Erythroblast (primary cell): ENCODE measurements at regions not wholly inside any gene's neighbourhood (a gene's known extent, or its start where the extent isn't known, plus 50 kb on each side); places are given as distances from the start of the nearest gene placed in this dataset.

Experiments used
- GATA1 ChIP-seq: IDR thresholded peaks from 2 replicates; pipeline ENCODE4 v1.6.1; 2011; ENCODE audit warnings: low read depth, mild to moderate bottlenecking, control low read depth, low read length, moderate library complexity
- POLR2A ChIP-seq: IDR thresholded peaks from 2 replicates; pipeline ENCODE4 v1.6.1; 2011; ENCODE audit warnings: mild to moderate bottlenecking, low read length

- TF ChIP-seq POLR2A, result no peak
- TF ChIP-seq GATA1, result no peak
Measured at GRCh38 chr18:73556904-73557303, 590.7 kb downstream of the FBXO15 start.
